Liver (tissue), 3 donors: ENCODE measurements at regions not wholly inside any gene's neighbourhood (a gene's known extent, or its start where the extent isn't known, plus 50 kb on each side); places are given as distances from the start of the nearest gene placed in this dataset.

ENCODE experiments used
- TAF1 ChIP-seq: conservative IDR thresholded peaks from 2 replicates; pipeline ENCODE4 v1.6.1; 2016; ENCODE audit warnings: antibody characterized with exemption, mild to moderate bottlenecking
- YY1 ChIP-seq: IDR thresholded peaks from 2 replicates; pipeline ENCODE4 v1.6.1; 2016; ENCODE audit warnings: antibody characterized with exemption, mild to moderate bottlenecking
- TF ChIP-seq, protein P1 (sequence below): fragments of 150-350 bp; IDR thresholded peaks from 2 replicates; pipeline ENCODE4 v1.5.1; 2017; ENCODE audit warnings: improper control_type of control experiment, low read depth, low read length; ENCODE audit not compliant: missing input control
- donor health status: healthy.
- donor health status: healthy.

DNA sequence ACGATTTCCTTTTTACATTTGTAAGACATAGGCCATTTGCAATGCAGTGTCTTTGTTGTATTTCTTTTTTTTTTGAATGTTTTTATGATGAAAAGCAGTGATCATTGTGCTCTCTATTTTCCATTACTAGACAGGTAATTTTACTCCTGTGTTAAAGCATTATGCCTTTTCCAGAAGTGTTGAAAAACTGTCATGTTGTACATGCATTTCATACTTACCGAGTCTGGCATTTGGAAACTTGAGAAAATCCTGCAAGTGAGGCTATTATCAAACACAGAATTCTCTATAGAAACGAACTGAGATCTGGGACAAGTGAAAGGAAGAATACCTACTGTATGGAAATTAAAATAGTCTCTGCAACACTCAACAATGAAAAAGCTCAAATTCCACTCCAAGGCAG is 78.6 kb upstream of the CNR1 start:
- TF ChIP-seq, protein P1, sequence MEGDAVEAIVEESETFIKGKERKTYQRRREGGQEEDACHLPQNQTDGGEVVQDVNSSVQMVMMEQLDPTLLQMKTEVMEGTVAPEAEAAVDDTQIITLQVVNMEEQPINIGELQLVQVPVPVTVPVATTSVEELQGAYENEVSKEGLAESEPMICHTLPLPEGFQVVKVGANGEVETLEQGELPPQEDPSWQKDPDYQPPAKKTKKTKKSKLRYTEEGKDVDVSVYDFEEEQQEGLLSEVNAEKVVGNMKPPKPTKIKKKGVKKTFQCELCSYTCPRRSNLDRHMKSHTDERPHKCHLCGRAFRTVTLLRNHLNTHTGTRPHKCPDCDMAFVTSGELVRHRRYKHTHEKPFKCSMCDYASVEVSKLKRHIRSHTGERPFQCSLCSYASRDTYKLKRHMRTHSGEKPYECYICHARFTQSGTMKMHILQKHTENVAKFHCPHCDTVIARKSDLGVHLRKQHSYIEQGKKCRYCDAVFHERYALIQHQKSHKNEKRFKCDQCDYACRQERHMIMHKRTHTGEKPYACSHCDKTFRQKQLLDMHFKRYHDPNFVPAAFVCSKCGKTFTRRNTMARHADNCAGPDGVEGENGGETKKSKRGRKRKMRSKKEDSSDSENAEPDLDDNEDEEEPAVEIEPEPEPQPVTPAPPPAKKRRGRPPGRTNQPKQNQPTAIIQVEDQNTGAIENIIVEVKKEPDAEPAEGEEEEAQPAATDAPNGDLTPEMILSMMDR = no peak
- no peak for TF ChIP-seq YY1
- no peak for TF ChIP-seq TAF1
